ENCODE measurements at regions not wholly inside any gene's neighbourhood (a gene's known extent, or its start where the extent isn't known, plus 50 kb on each side); places are given as distances from the start of the nearest gene placed in this dataset.
"Not testable (repeated sequence)": the region's sequence is repeated elsewhere in the genome, so short reads cannot be mapped to it uniquely, and the experiment has no call there.

GRCh38 chrX:31014474-31014873 lies 57.4 kb downstream of the FTHL17 start:
- in situ Hi-C loops (cut with HindIII; ENCODE audit: low pct_ligation_motif_present, low pct_unique_long_range_greater_than_20kb, low sequenced_read_pairs); DNase-seq: not testable (repeated sequence)

- in situ Hi-C loops (cut with HindIII; ENCODE audit: low pct_ligation_motif_present, low pct_unique_long_range_greater_than_20kb, low sequenced_read_pairs), result no loop called here
- no peak for DNase-seq
Measured at GRCh38 chrX:31012509-31013025, 59.3 kb downstream of the FTHL17 start.

- in situ Hi-C loops (cut with HindIII; ENCODE audit: low pct_ligation_motif_present, low pct_unique_long_range_greater_than_20kb, low sequenced_read_pairs), result no loop called here
- DNase-seq, result no peak
Measured at GRCh38 chrX:31007321-31007720, 64.5 kb downstream of the FTHL17 start.

- in situ Hi-C loops (cut with HindIII; ENCODE audit: low pct_ligation_motif_present, low pct_unique_long_range_greater_than_20kb, low sequenced_read_pairs), result no loop called here
- no peak for DNase-seq
Measured at GRCh38 chrX:31006027-31006426, 65.8 kb downstream of the FTHL17 start.

GRCh38 chrX:30997411-30997810 lies 74.4 kb downstream of the FTHL17 start:
- DNase-seq, result no peak
- in situ Hi-C loops (cut with HindIII; ENCODE audit: low pct_ligation_motif_present, low pct_unique_long_range_greater_than_20kb, low sequenced_read_pairs), result no loop called here

- DNase-seq, result no peak
- in situ Hi-C loops (cut with HindIII; ENCODE audit: low pct_ligation_motif_present, low pct_unique_long_range_greater_than_20kb, low sequenced_read_pairs), result no loop called here
Measured at GRCh38 chrX:30995705-30996104, 76.1 kb downstream of the FTHL17 start.

GRCh38 chrX:30995060-30995700 lies 76.7 kb downstream of the FTHL17 start:
- DNase-seq, result no peak
- in situ Hi-C loops (cut with HindIII; ENCODE audit: low pct_ligation_motif_present, low pct_unique_long_range_greater_than_20kb, low sequenced_read_pairs), result no loop called here

- in situ Hi-C loops (cut with HindIII; ENCODE audit: low pct_ligation_motif_present, low pct_unique_long_range_greater_than_20kb, low sequenced_read_pairs); DNase-seq: not testable (repeated sequence)
Measured at GRCh38 chrX:30994018-30994417, 77.8 kb downstream of the FTHL17 start.

- no peak for DNase-seq
- in situ Hi-C loops (cut with HindIII; ENCODE audit: low pct_ligation_motif_present, low pct_unique_long_range_greater_than_20kb, low sequenced_read_pairs), result no loop called here
Measured at GRCh38 chrX:30992381-30992904, 79.4 kb downstream of the FTHL17 start.

- in situ Hi-C loops (cut with HindIII; ENCODE audit: low pct_ligation_motif_present, low pct_unique_long_range_greater_than_20kb, low sequenced_read_pairs), result no loop called here
- no peak for DNase-seq
Measured at GRCh38 chrX:30990361-30990760, 81.5 kb downstream of the FTHL17 start.

- in situ Hi-C loops (cut with HindIII; ENCODE audit: low pct_ligation_motif_present, low pct_unique_long_range_greater_than_20kb, low sequenced_read_pairs), result no loop called here
- DNase-seq, result no peak
Measured at GRCh38 chrX:30982467-30982866, 89.4 kb downstream of the FTHL17 start.

- in situ Hi-C loops (cut with HindIII; ENCODE audit: low pct_ligation_motif_present, low pct_unique_long_range_greater_than_20kb, low sequenced_read_pairs), result no loop called here
Measured at GRCh38 chrX:30981968-30982367, 89.9 kb downstream of the FTHL17 start.

GRCh38 chrX:30979271-30979670 lies 90.2 kb upstream of the TAB3 start:
- no peak for DNase-seq
- in situ Hi-C loops (cut with HindIII; ENCODE audit: low pct_ligation_motif_present, low pct_unique_long_range_greater_than_20kb, low sequenced_read_pairs), result no loop called here

More at GRCh38 chrX:30981968-30982367, 89.9 kb downstream of the FTHL17 start:
- no peak for DNase-seq

- in situ Hi-C loops (cut with HindIII; ENCODE audit: low pct_ligation_motif_present, low pct_unique_long_range_greater_than_20kb, low sequenced_read_pairs), result no loop called here
Measured at GRCh38 chrX:30975467-30975866, 86.4 kb upstream of the TAB3 start.

GRCh38 chrX:30973784-30974427 lies 84.9 kb upstream of the TAB3 start:
- in situ Hi-C loops (cut with HindIII; ENCODE audit: low pct_ligation_motif_present, low pct_unique_long_range_greater_than_20kb, low sequenced_read_pairs), result no loop called here
- no peak for DNase-seq

More at GRCh38 chrX:30975467-30975866, 86.4 kb upstream of the TAB3 start:
- no peak for DNase-seq

GRCh38 chrX:30971774-30972603 lies 82.9 kb upstream of the TAB3 start:
- in situ Hi-C loops (cut with HindIII; ENCODE audit: low pct_ligation_motif_present, low pct_unique_long_range_greater_than_20kb, low sequenced_read_pairs), result no loop called here
- DNase-seq, result peak; percentile 48

GRCh38 chrX:30967516-30967915 lies 78.5 kb upstream of the TAB3 start:
- DNase-seq, result no peak
- in situ Hi-C loops (cut with HindIII; ENCODE audit: low pct_ligation_motif_present, low pct_unique_long_range_greater_than_20kb, low sequenced_read_pairs), result no loop called here

GRCh38 chrX:30965767-30966166 lies 76.7 kb upstream of the TAB3 start:
- in situ Hi-C loops (cut with HindIII; ENCODE audit: low pct_ligation_motif_present, low pct_unique_long_range_greater_than_20kb, low sequenced_read_pairs), result no loop called here
- DNase-seq, result no peak
